Fibroblast of mammary gland (primary cell): ENCODE measurements at regions not wholly inside any gene's neighbourhood (a gene's known extent, or its start where the extent isn't known, plus 50 kb on each side); places are given as distances from the start of the nearest gene placed in this dataset.
A peak's percentile ranks its signal among the peaks of the same experiment; 100 is the strongest.

ENCODE experiments used
- DNase-seq: peaks from one replicate; pipeline ENCODE4 v3.0.0-alpha.2; 2010; ENCODE audit warnings: low read depth
- H3K4me3 ChIP-seq: 2 replicates; pipeline ENCODE4 v1.5.1; 2011; ENCODE audit warnings: low read depth, mild to moderate bottlenecking, low read length, moderate library complexity; ENCODE audit not compliant: control insufficient read depth
- TF ChIP-seq, protein P1 (sequence below): conservative IDR thresholded peaks from 2 replicates; pipeline ENCODE4 v1.5.1; 2011; ENCODE audit warnings: low read depth, low read length, inconsistent platforms; ENCODE audit not compliant: control insufficient read depth, insufficient read depth

DNA sequence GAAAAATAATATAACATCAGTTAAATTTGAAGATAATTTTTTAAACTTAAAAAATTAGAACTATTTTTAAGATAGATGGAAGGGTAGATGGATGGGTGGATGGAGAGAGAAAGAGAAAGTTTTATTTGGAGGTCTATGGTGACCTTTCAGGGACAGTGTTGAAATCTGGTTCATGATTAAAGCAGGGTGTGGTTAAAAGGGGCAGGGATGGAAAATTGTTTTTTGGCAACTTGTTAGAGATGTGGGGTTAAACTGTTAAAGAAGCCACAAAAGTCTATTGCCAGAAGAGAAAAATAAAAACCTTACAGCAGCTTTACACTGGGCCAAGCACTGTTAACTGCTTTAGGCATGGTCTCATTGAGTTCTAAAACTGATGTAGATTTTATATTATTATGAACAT lies 134.9 kb upstream of the GORAB start:
- H3K4me3 ChIP-seq = no peak overlapping the region
- TF ChIP-seq, protein P1, sequence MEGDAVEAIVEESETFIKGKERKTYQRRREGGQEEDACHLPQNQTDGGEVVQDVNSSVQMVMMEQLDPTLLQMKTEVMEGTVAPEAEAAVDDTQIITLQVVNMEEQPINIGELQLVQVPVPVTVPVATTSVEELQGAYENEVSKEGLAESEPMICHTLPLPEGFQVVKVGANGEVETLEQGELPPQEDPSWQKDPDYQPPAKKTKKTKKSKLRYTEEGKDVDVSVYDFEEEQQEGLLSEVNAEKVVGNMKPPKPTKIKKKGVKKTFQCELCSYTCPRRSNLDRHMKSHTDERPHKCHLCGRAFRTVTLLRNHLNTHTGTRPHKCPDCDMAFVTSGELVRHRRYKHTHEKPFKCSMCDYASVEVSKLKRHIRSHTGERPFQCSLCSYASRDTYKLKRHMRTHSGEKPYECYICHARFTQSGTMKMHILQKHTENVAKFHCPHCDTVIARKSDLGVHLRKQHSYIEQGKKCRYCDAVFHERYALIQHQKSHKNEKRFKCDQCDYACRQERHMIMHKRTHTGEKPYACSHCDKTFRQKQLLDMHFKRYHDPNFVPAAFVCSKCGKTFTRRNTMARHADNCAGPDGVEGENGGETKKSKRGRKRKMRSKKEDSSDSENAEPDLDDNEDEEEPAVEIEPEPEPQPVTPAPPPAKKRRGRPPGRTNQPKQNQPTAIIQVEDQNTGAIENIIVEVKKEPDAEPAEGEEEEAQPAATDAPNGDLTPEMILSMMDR = no peak
- DNase-seq = peak; percentile 32

DNA sequence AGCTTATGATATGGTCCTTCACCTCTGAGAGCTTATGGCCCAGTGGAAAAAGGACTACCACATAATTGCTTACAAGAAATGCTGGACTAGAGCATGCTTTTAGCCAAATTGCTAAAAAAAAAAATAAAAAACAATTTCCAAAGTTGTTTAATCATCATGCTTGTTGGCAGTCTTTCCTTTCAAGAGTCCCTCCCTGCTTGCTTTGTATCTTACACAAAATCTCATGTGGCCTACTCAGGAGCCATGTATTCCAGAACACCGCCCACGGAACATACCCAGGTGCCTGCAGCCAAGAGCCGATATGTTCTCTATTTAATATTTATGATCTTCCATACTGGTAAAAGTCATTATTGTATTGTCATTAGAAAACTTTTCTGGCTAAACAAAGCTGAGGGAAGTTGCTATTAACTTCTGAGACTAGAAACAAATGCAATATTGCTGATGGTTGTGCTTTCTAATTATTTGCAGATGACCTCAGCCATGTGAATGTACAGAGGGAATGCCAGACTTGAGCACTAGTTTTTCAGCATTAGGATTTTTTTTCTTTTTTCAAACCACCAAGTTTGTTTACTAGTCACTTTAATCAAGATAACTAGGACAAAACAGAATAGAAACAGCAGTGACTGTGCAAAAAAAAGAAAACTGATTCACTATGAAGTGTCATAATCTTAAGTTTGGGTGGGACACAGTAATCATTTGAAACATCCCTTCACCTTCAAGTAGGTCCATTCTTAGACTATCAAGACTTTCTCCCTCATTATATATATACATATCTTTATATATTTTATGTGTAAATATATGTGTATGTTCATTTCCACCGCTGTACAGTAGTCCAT lies 129.3 kb upstream of the GORAB start:
- DNase-seq = peak; percentile 89
- H3K4me3 ChIP-seq = no peak overlapping the region
- TF ChIP-seq, protein P1 = no peak

DNA sequence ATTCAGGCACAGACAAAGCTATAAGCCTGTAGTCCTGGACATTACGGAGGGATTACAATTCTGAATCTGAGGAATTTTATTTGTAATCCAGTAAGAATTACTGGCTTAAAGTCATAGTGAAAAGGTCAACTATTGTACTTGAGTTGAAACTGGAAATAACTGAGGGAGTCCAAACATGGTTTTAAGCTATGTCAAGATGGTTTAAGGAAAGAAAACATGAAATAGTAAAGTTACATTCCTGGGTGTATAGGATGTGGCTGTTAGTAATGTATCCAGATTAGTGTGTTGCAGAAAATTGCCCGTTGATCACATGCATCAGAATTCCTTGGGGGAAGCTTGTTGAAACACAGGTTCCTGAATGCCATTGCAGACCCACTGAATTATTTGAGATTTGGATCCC lies 124.8 kb upstream of the GORAB start:
- no peak overlapping the region for H3K4me3 ChIP-seq
- TF ChIP-seq, protein P1 = no peak
- DNase-seq = no peak

DNA sequence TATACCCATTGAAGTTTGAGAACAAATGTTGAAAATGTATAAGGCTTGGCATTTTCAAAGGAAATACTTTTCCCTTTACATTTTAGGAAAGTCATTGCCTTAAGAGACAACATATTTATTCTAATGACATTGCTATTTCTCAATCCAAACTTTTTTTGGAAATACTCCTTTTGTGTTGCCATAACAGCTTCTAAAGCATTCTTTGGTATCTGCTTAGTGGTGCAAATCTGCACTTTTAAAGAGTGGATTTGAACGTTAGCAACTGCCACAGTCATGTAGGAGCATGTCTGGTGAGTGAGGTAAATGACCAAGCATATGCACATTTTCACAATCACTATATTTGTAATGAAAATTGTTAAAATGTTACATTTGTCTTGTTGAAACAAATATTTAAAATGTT lies 124.4 kb upstream of the GORAB start:
- TF ChIP-seq, protein P1 = no peak
- no peak overlapping the region for H3K4me3 ChIP-seq

DNA sequence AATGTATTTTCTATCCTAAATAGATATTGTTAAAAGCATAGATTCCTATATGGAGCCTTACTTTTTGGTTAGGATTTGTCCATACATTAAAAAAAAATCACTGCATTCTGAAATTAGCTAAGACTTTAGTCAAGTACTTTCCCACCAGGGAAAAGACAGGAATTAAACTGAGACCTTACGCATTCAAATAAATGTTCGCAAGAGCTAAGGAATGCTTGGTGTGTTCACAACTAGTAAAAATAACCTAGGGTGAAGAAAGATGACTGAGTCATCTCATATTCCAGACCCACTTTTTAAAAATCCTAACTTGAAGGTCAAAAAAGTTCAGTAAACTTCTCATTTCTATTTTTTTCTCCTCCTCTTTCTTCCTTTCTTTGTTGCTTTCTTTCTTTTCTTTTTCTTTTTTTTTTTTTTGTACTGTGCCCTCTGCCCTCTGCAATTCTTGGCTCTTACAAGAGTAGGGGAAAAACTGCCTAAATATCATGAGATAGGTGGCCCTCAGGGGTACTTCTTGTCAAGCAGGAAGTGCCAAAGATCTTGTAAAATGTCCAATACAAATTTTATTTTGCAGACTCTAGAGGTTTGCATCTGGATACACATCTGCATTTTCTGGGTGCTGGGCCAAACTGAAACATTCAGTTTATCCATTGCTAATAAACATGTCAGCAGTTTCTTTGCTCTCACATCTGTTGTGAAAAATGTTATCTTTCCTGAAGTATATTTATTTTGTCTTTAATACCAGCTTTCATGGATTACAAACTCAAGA lies 121.4 kb upstream of the GORAB start:
- DNase-seq = peak; percentile 95
- no peak overlapping the region for H3K4me3 ChIP-seq
- TF ChIP-seq, protein P1 = no peak

More for the DNA sequence above, 124.4 kb upstream of the GORAB start:
- DNase-seq = no peak

DNA sequence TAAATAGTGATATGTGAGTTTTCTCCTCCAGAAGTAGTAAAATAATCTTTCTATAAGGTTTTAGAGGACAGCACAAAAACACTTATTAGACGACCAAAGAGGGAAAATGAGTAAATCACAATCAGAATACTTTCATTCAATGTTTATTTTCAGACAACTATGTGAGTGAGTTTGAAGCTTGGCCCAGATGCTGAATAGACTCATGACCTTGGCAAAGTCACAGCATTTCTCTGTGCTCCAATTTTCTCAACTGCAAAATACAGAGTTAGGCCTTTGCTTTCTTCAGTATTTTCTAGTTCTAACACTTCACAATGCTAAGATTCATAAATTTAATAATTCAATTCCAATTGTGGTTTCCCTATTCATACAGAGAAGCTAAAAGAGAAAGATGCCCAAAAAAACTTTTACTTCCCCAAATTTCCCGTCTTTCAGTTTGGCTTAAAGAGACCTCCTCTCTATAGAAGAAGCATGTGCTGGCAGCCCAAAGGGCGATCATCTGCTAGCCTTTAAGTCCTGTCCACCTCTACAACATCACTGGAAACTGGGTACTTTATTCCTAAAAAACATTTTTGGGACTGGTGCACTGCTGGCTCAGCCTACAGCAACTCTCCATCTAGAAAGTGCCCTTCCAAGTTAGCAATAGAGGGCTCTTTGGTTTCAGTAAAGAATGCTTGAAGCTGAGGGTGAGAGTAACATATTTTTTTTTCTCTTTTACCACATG lies 116.8 kb upstream of the GORAB start:
- peak; percentile 69 for DNase-seq
- H3K4me3 ChIP-seq = no peak overlapping the region
- TF ChIP-seq, protein P1 = no peak
